GM03348 (cell line): ENCODE measurements at regions not wholly inside any gene's neighbourhood (a gene's known extent, or its start where the extent isn't known, plus 50 kb on each side); places are given as distances from the start of the nearest gene placed in this dataset.

ENCODE experiments used
- DNase-seq: peaks from one replicate; pipeline ENCODE4 v3.0.0; 2012; ENCODE audit warnings: low spot score

DNA sequence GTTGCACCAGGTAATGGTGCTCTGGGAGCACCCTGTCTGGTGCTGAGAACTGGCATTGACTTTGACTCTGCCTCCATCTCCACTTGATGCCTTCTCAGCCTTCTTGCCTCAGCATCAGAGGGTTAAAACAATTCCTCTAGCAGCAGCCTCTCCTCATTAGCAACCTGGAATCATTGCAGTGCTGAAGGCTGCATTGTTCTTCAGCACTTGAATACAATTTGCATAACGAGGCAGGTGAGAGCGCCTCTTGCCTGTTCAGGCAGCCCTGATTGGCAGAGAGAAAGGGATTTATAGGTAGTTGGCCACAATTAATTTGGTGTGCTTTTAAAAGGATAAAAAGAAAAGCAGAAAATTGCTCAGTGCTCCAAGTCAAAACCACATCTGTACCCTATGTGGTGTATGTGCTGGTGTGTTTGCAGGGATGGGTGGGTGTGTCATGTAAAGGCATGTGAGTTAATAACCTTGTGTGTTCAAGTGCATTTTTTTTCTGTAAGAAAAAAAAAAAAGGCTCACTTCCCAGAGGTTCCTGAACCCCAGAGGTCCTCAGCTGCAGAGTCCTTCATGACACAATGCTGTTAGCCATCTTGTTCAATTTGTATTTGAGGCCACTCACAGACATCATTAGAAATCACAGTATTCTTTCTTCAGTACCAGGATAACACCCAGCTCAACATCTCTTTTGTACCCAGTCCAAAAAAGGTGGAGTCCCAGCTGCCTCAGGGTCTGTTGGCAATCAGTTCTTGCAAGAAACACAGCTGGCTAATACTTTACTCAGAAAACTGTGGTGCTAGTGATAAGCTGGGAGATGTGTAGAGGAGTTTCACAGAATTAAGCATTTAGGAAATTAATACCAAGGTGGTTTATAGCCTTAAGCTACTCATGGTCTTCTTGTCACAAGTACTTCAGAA lies 385.6 kb downstream of the GRIN2B start:
- DNase-seq = no peak

DNA sequence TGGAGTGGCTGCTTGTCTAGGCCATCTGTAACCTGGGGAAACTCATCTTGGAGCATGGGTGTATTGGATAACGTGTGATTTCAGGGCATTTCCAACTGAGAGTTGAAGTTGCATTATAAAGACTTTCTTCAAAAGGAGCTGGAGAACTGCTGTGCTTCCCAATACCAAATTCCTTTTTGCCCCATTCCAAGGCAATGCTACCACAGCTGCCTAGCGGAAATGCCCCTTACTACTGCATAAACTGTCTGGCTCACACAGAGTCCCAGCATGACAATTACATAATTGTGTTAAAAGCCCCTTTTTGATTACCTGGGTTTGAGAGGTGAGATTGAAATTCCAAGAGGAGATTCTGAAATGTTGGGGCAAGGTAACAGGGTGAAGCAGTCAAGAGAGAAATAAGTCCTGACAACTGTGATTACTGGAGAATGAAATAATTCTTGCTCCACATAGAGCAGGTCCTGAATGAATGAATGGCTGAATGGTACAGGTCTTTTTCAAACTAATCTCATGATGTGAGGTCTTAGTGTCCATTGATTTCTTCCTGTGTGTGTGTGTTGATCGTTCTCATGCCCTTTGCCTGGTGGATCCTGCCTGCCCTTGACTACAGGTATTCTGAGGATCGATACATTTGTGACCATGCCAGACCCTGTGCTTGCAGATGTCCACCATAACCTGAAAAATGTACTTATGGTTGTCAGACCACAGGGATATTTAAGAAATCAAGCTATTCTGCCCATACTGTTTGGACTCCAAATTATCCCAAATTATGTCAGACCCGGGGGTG lies 386.5 kb downstream of the GRIN2B start:
- DNase-seq = no peak

DNA sequence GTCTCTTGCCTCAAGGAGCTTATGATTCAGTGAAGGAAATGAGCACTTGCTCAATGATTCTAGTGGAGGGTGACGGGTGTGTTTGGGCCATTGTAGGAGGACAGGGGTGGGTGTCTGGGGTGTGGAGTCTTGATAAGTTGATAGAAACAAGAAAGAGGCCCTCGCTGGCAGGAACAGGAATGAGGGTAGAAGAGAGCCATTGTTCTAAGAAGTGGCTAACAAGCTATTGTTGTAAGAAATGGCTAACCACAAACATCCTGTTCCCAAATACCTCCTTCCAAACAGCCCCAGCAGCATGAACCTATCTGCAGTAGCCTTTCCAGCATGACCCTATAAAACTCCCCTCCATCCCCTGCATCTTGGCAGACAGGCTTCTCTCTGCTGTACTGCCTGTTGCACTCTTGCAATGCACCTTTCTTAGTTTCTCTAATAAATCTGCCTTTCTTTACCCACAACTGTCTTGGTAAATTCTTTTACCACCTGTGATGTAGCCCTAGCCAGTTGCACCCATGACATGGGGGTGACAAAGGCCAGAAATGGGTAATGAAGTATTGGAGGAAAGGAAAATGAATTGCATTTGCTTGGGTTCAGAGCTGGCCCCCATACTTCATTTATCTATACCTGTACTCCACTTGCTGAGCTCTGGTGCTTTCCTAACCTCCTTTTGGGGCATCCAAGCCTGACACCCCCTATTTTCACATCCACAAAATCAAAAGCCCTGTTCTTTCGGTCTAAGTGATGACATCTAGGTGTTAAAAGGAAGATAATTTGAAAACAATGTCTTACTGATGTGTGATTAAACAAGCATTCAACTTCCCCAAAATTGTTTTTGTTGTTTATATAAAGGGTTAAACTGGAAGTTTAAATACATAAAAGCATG lies 389.1 kb downstream of the GRIN2B start:
- DNase-seq = no peak

DNA sequence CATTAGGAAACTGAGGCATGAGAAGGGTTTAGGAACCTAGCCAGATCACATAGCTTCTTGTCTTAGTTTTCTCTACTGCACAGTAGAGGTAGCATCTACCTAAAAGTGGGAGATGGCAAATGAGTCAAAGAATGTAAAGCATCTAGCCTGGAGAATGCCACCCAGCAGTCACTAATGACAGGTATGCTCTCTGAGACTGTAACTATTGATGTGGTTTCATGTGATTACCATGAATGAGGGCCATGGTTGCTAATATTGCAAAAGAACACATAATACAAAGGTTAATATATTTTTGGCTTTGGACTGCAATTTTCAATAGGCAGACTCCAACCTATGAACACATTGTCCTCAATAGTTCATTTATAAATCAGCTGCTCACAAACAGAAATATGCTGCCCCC lies 389.9 kb downstream of the GRIN2B start:
- no peak for DNase-seq

DNA sequence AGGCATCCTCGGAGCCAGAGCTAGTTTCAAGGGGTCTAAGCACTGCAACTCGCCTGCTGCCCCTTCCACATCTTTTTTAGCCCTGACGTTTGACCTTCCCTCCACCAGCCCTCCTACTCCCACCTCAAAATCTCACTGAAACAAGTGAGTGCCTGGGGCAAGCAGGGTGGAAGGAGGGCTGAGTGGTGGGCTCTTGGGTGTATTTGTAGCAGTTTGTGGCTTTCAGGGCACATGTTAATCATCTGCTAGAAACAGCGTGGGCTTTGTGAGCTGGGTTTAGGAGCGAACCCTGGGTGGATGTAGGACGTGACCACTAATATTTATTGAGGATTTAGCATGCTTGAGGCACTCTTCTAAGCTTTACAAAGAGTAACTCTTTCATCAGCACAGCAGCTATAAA lies 390.3 kb downstream of the GRIN2B start:
- DNase-seq = no peak

DNA sequence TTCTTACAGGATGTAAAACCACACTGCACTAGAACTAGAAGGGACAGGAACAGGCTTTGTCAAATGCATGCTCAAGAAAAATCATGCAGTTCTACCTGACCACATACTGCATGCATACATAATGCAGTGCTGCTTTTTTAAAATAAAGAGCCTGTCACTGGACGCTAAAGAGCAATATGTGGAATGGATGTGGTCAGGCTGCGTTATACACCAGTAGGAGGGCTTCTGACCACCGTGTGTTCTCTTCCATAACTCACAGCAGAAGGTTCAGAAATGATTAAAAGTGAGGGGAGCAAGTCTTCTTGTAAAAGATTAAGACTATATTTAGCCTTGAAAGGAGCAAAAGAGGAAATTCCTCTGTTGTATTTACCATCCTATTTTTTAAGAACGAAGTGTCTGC lies 392.0 kb downstream of the EMP1 start:
- DNase-seq = no peak

DNA sequence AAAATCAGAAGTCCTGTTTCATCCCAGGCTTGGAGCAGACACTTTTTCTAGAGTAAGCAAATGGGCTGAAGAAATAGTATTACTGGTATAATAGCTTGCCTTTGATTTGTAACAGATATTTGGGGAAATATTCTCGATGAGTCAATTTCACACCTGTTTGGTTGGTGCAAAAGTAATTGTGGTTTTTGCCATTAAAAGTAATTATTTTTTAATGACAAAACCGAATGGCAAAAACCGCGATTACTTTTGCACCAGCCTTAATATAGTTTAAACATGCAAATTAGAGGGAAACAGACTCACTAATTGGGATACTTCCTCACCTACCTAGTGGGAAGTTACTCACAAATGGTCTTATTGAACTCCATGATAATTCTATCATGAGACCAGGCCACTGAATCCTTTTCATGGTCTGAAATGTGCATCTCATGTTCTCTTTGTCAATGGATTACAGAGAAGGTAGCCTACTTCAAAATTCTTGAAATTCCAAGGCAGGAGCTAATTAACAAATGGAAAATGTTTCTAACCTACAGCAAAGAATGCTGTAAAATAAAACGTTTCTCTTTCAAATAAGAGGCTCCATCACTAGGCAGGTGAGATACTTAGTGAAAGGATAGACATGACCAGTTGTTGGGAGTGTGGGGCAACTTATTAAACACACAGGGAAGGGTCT lies 391.3 kb downstream of the EMP1 start:
- DNase-seq = no peak

DNA sequence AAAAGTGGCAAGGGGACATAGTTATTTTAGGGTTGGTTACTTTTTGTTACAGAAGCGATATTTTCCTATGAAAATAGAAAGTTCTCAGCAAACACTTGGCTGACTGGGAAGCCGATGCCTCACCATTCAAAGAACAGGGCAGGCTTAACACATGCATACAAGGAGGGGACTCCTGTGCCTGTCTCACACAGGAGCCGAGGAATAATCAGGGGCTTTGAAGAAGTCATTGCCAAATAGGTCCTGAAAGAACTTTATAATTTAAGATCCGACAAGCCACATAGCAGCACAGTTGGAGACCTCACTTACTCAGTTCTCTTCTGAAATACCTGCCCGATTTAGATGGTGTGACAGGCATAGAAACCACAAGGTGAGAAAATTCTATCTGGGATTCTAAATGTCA lies 389.8 kb downstream of the EMP1 start:
- no peak for DNase-seq

DNA sequence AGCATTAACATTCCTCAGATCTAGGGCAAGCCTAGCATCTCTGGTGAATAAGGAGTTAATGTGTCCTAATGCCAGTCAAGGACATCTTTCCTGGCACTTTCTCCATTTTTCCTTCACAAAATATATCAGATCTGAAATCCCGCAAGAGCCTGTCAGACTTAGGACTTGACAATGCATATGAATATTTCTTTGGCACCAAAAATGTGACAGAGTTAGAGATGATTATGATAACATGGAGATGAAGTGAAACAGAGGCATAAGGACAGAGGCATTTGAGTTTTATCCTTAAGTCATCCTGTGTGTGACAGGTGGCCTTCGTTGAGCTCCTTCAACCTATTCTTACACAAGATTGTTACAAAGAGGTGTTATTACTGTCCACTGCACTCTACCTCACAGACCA lies 388.0 kb downstream of the EMP1 start:
- DNase-seq = no peak

DNA sequence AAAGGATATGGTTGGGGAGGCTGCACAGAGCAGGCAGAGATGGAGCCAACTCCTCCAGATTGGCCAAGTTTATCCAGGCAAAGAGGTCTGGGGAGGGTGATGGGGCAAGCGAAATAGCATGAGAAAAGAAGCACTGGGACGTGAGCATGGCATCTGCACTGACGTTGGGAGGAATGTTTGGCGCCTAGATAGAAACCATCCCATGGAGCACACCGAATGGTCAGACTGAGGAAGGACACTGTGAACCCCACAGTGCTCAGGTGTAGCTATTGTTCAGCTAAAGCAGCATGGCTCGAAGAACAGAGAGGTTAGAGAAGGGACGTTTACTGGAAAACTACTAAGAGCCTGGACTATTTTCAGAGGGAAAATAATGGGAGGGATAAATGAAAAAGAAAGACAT lies 387.1 kb downstream of the EMP1 start:
- DNase-seq = no peak

DNA sequence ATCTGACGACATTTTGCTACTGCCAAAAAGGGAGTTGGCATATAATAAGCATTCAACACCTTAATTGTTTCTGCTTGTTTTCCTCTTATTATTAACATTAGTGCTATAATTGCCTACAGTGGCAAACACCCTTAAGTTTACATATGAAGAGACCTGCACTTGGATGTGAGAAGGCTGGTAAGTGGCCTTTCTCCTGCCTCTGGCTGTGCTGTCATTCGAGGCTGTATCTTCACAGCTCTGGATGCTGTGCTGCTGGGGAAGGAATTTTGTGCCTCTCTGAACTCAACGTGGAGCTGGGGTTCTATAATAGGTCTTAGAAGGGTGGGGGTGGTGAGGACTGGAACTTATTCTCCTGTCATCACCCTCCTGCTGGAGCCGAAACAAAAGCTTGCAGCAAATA lies 385.9 kb downstream of the EMP1 start:
- DNase-seq = no peak

DNA sequence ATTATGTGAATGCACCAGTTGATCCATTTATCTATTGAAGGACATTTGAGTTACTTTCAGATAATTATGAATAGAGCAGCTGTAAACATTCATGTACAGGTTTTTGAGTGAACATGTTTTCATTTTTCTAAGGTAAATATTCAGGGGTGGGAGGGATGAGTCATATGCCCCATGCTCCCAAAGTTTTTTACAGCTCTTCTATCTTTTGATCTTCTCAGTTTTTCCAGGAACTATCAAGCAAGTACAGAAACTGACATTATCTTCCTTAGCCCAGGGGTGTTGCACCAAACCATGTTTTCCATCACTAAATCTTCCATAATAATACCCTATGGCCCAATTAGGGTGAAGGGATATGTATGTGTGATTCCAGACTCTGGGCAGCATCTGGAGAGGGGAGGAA lies 384.5 kb downstream of the EMP1 start:
- no peak for DNase-seq

DNA sequence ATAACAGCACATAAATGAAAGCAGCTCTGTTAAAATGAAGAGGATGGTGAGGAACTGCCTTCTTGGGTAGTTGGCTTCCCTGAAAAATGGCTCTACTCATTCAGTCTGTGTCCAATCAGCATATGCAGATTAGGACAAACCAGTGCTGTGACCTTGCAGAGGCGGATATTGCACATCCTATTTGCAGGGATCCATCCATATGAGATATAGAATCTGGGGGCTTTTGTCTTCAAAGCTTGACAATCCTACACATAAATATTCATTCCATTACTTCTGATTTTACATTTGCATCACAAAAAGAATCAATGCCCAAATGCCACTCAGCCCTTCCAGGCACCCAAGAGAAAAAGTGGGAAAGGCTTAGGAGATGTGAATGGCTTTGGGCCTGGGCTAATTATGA lies 383.7 kb downstream of the EMP1 start:
- DNase-seq = no peak

DNA sequence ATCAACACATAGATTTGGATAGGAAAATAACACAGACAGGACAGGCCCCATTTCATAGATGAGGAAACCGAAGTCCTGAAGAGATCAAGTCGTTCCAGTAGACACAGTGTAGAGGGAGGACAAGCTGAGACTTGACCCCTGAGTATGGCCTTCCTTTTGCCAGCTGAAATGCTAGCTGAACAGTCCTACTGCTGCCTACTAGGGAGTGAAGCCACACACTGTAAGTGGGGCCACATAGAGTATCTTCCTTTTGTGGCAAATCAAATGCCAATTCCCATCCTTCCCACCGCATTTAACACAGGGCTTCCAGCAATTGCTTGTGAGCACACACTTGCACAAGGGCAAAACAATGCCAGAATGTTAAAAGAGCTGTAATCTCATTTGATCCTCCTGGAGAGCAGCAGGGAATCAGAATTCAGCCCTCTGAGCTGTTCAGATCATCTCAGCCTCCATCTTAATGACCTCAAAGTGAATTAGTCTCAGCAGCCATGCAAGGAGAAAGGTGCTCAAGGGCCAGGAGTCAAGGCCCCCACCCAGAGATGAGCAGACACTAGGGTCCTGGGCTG lies 380.5 kb downstream of the EMP1 start:
- no peak for DNase-seq

DNA sequence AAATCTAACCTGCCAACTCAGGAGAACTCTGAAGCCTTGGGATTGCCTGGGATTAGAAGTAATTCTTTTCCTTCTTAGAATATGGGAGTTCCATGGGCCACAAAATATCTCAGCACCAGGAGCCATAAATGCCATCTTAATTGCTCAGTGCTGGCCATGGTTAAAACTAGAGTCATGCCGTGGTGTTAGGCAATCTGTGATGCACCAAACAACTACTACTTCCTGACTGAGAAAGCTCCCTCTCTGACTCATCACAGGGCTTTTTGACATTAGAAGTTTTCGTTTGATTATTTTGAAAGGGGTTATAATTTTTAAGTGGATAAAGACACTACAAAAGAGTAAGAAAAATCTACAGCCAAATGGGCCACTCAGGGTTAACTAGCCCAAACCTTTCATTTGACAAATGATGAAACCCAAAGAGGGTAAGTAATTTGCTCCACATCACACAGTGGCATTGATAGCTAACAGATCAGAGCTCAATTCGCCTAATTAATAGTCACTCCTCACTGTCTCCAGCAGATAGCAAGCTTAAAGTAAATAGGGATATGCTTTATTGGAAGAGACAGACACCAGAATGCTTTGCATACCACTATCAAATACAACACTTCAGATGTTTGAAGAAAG lies 377.3 kb downstream of the EMP1 start:
- DNase-seq = peak; percentile 85

DNA sequence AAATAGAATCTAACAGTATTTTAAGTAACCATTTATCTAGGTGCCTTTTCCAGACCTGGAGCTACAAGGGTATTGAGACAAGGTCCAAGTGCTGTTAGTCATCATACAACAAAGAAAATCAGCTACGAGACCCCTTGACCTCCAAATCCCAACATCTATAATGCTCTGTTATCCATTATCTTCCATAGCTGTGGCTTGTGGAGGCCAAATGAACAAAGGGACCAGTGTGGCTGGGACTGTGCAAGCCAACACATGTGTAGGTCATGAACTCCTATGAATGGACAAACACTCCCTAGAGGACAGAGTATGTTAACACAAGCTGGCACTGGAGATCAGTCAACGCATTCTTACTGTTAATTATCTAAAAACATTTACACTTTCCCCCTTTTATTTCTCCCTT lies 374.5 kb downstream of the EMP1 start:
- DNase-seq = no peak

DNA sequence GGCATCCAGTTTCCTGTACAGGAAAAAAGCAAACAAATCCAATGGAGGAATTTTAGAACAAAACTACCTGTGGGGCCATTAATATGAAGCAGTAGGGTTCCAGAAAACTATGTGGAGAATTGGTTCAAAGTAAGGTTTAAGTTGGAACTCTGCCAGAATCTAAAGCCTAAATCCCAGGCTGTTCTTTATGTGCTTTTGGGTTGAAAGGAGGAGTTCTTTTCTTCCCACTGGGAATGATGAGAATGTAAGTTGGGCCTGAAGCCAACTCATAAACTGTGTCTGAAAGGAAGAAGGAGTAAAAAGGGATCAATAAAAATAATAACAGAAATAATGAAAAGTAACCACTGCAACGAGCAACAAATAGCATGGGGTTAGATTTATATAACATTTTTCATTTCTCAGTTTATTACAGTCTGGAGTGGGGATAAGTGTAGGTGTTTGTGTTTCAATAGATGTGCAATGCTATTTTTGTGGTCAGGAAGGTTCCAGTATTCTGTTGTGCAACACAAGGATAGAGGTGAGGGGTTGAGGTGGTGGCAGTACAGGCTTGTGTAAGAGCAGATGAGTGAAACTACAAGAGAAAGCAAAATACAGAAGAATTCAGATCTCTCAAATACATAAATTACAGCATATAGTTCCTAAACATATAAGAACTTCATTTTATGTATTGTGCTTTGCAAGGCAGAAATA lies 373.6 kb downstream of the EMP1 start:
- DNase-seq = no peak

DNA sequence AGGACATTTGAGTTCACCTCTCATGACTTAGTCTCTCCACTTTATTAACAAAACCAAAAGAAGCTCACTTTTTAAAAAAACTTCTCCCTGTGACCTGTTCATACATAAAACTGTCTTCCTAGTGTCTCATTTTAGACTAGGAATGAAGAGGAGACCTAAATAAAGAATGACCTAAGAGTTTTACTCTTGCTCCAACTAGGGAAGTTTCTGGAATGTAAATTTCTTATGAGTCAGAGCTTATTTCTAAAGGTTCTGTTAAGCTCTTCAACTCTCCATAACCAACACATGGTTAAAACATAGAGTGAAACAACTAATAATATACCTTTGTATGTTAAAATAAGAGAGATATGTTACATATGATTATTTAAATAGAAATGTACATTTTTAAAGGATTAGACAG lies 369.8 kb downstream of the EMP1 start:
- DNase-seq = no peak

DNA sequence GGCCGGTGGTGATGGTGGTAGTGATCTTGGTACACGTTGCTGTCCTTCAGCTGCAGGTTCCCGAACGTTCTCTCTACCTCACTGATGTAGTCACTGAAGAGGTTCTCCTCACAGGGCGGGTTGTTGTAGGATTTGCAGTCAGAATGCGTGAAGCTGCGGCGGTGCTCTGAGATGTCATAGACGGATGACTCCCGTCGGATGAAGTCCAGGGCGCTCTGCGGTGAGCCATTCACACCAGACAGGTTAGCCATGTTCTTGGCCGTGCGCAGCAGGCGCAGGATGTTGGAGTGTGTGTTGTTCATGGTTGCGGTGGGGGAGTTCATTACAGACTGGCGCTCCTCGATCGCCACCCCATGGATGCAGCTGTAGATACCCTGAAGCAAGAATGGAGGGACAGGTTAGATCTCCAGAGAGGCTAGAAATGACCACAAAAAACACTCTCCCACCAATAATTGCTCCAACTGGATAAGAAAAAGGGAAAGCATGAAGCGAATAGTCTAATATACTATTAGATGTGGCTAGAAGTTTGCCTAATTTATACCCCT lies 367.8 kb downstream of the EMP1 start:
- no peak for DNase-seq

DNA sequence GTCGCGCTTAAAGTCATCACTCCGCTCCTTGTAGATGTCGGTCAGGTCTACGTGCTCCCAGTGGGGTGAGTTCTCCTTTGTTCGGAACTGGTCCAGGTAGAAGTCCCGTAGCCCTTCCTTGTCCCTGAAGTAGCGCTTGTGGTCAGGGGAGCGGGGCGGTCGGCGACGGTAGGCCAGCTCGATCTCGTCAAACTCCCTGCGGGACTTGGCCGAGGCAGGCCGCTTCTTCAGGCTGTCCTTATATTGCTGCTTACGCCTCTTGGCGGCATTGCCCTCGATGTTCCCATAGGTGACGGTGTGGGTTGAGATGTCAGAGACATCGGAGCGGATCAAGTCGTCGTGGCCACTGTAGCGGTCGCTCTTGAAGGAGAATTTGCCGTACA lies 367.2 kb downstream of the EMP1 start:
- no peak for DNase-seq
